ENCODE measurements at regions not wholly inside any gene's neighbourhood (a gene's known extent, or its start where the extent isn't known, plus 50 kb on each side); places are given as distances from the start of the nearest gene placed in this dataset.
"Not testable (repeated sequence)": the region's sequence is repeated elsewhere in the genome, so short reads cannot be mapped to it uniquely, and the experiment has no call there.

DNA sequence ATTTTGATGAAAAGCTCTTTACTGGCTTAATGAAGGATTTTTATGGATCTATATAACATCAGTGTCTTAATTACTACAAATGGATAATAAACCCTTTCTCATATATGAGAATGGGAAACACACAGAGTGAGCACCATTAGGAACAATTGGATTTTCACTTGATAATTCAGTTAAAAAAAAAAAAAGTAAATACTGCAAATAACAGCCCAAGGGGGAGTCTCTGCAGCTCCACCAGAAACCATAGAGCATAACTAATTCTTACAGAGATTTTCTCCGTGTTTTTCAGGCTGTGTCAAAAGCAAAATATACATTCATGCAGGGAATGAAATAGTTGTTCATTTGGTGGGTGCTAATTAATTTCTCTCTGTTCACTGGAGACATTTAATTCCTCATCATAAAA, 125.3 kb downstream of the EBLN2 start:
- H3K27ac Mint-ChIP-seq (ENCODE audit: unreplicated experiment) = no peak overlapping the region
- no peak overlapping the region for H3K4me3 Mint-ChIP-seq (ENCODE audit: unreplicated experiment)
- TF ChIP-seq, protein P1, sequence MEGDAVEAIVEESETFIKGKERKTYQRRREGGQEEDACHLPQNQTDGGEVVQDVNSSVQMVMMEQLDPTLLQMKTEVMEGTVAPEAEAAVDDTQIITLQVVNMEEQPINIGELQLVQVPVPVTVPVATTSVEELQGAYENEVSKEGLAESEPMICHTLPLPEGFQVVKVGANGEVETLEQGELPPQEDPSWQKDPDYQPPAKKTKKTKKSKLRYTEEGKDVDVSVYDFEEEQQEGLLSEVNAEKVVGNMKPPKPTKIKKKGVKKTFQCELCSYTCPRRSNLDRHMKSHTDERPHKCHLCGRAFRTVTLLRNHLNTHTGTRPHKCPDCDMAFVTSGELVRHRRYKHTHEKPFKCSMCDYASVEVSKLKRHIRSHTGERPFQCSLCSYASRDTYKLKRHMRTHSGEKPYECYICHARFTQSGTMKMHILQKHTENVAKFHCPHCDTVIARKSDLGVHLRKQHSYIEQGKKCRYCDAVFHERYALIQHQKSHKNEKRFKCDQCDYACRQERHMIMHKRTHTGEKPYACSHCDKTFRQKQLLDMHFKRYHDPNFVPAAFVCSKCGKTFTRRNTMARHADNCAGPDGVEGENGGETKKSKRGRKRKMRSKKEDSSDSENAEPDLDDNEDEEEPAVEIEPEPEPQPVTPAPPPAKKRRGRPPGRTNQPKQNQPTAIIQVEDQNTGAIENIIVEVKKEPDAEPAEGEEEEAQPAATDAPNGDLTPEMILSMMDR (IDR thresholded peaks at IDR 0.05) = no peak
- peaks cover 17% of the 10 kb centered on the region for H3K4me1 Mint-ChIP-seq (ENCODE audit: low read depth)
- H3K36me3 Mint-ChIP-seq (ENCODE audit: low read depth) = no peaks in the 10 kb centered on the region
- H3K9me3 Mint-ChIP-seq (ENCODE audit: low read depth) = peaks cover 5% of the 10 kb centered on the region
- peaks cover 9% of the 10 kb centered on the region for H3K27me3 Mint-ChIP-seq (ENCODE audit: low read depth)
- DNase-seq (ENCODE audit: low spot score) = no peak

DNA sequence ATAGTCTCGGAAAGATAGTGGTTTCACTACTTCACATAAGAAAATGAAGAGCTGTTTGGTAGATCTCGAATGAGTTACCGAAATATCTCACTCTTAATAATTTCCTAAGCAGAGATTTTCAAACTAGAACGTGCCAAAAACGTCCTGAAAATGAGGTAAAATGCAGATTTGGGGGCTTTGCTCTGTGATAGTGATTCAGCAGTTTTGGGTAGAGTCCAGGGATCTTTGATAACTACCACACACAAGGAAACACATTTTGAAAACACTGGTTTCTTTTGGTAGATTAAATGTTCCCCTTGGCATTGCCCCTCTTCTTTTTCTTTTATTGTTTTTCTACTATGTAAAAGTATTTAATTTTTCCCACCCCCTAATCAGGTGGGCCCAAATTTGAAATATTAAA, 125.9 kb downstream of the EBLN2 start:
- no peaks in the 10 kb centered on the region for H3K36me3 Mint-ChIP-seq (ENCODE audit: low read depth)
- TF ChIP-seq, protein P1 (IDR thresholded peaks at IDR 0.05) = no peak
- H3K9me3 Mint-ChIP-seq (ENCODE audit: low read depth) = peaks cover 5% of the 10 kb centered on the region
- peaks cover 8% of the 10 kb centered on the region for H3K27me3 Mint-ChIP-seq (ENCODE audit: low read depth)
- H3K27ac Mint-ChIP-seq (ENCODE audit: unreplicated experiment) = no peak overlapping the region
- no peak for DNase-seq (ENCODE audit: low spot score)
- peaks cover 17% of the 10 kb centered on the region for H3K4me1 Mint-ChIP-seq (ENCODE audit: low read depth)
- no peak overlapping the region for H3K4me3 Mint-ChIP-seq (ENCODE audit: unreplicated experiment)

DNA sequence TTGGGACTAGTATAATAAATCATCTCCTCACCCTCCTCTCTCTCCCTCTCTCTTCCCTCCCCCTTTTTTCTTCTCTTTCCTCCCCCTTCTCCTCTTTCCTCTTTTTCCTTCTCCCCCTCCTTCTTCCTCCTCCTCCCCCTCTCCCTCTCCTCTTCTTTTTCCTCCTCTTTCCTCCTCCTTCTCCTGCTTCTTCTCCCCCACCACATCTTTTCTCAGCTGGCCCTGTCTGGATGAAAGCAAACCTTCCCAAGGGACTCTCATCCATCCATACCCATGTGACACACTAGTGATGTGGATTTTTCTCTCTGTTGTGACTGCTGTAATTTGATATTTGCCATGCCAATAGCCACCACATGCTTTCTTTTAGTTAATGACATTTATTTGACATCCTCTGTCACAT, 127.2 kb downstream of the EBLN2 start:
- H3K9me3 Mint-ChIP-seq (ENCODE audit: low read depth) = peaks cover 5% of the 10 kb centered on the region
- peaks cover 17% of the 10 kb centered on the region for H3K4me1 Mint-ChIP-seq (ENCODE audit: low read depth)
- no peak for DNase-seq (ENCODE audit: low spot score)
- TF ChIP-seq, protein P1 (IDR thresholded peaks at IDR 0.05) = no peak
- no peaks in the 10 kb centered on the region for H3K36me3 Mint-ChIP-seq (ENCODE audit: low read depth)
- no peak overlapping the region for H3K4me3 Mint-ChIP-seq (ENCODE audit: unreplicated experiment)
- H3K27me3 Mint-ChIP-seq (ENCODE audit: low read depth) = peaks cover 3% of the 10 kb centered on the region
- H3K27ac Mint-ChIP-seq (ENCODE audit: unreplicated experiment) = no peak overlapping the region

DNA sequence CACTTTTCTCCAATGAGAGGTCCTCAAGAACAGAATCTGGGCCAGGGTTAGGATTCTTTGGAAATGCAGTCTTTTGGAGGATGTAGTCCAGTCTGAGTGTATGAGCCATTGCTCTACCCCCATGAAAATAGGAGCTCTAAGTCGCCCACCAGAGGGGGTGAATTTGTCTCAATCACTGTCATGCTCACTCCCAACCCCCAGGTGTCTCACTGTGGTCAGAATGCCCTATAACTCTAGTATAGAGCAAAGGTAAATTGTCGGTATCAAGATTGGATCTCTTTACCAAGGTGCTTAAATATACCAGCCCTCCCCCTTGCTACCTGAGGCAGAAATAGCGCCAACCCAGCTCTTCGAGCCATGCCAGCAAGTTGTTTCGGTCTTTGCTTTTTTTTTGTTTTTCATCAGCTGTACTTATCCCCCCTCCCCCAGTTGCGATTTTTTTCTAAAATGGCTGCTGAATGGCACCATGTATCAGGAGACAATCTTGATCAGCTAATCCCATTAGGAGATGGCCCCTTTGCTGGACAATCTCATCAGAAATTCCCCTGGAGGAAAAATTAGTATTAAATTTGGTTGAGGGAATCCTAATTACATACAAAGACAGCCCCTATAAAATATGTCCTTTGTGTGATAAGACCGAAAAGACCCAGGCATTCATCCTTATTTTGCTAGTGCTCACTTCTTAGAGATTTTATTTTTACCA, 130.7 kb downstream of the EBLN2 start:
- TF ChIP-seq, protein P1 (IDR thresholded peaks at IDR 0.05) = peak; percentile 35
- H3K27me3 Mint-ChIP-seq (ENCODE audit: low read depth) = no peaks in the 10 kb centered on the region
- peaks cover 8% of the 10 kb centered on the region for H3K9me3 Mint-ChIP-seq (ENCODE audit: low read depth)
- DNase-seq (ENCODE audit: low spot score) = no peak
- no peak overlapping the region for H3K4me3 Mint-ChIP-seq (ENCODE audit: unreplicated experiment)
- H3K4me1 Mint-ChIP-seq (ENCODE audit: low read depth) = peaks cover 17% of the 10 kb centered on the region
- H3K27ac Mint-ChIP-seq (ENCODE audit: unreplicated experiment) = no peak overlapping the region
- H3K36me3 Mint-ChIP-seq (ENCODE audit: low read depth) = no peaks in the 10 kb centered on the region

DNA sequence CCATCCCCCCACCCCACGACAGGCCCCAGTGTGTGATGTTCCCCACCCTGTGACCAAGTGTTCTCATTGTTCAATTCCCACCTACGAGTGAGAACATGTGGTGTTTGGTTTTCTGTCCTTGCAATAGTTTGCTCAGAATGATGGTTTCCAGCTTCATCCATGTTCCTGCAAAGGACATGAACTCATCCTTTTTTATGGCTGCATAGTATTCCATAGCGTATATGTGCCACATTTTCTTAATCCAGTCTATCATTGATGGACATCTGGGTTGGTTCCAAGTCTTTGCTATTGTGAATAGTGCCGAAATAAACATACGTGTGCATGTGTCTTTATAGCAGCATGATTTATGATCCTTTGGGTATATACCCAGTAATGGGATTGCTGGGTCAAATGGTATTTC, 132.5 kb downstream of the EBLN2 start:
- not testable (repeated sequence) for H3K36me3 Mint-ChIP-seq (ENCODE audit: low read depth); H3K4me3 Mint-ChIP-seq (ENCODE audit: unreplicated experiment); H3K9me3 Mint-ChIP-seq (ENCODE audit: low read depth); H3K27ac Mint-ChIP-seq (ENCODE audit: unreplicated experiment); DNase-seq (ENCODE audit: low spot score); H3K27me3 Mint-ChIP-seq (ENCODE audit: low read depth)
- peaks cover 14% of the 10 kb centered on the region for H3K4me1 Mint-ChIP-seq (ENCODE audit: low read depth)

DNA sequence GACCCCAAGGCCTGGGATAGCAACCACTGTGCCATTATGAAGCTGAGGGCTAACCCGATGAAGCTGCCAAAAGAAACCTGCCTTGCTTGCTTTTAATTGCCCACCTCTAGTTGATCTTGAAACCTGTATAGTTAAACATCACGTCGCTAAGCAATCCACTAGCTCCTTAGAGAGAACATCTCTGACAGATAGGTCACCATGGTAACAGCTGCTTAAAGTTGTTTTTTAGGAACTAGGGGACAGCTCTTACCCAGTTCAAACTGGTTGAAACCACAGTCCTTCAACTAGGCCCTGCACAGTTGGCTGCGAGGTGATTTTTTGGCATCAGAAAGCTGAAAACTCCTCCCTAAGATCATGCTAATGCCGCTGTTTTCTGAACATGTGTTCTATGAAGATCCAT, 135.7 kb downstream of the EBLN2 start:
- H3K27ac Mint-ChIP-seq (ENCODE audit: unreplicated experiment) = no peak overlapping the region
- TF ChIP-seq, protein P1 (IDR thresholded peaks at IDR 0.05) = no peak
- peaks cover 9% of the 10 kb centered on the region for H3K27me3 Mint-ChIP-seq (ENCODE audit: low read depth)
- H3K4me1 Mint-ChIP-seq (ENCODE audit: low read depth) = peaks cover 3% of the 10 kb centered on the region
- peaks cover 3% of the 10 kb centered on the region for H3K9me3 Mint-ChIP-seq (ENCODE audit: low read depth)
- H3K4me3 Mint-ChIP-seq (ENCODE audit: unreplicated experiment) = no peak overlapping the region
- DNase-seq (ENCODE audit: low spot score) = no peak
- no peaks in the 10 kb centered on the region for H3K36me3 Mint-ChIP-seq (ENCODE audit: low read depth)

Data from chondrocyte (in vitro differentiated cells).